SU-DHL-6 (cell line): ENCODE measurements at regions not wholly inside any gene's neighbourhood (a gene's known extent, or its start where the extent isn't known, plus 50 kb on each side); places are given as distances from the start of the nearest gene placed in this dataset.

Experiments
- CTCF ChIP-seq: fragments of 200-600 bp; sonication (generic); IDR thresholded peaks from one replicate; pipeline ENCODE4 v1.5.1; 2017; ENCODE audit warnings: antibody characterized with exemption, mild to moderate bottlenecking, low read length, moderate library complexity; ENCODE audit not compliant: insufficient read depth, poor library complexity, severe bottlenecking
- EZH2phosphoT487 ChIP-seq: fragments of 200-600 bp; sonication (generic), shearing (Covaris generic); conservative IDR thresholded peaks from 2 replicates; pipeline ENCODE4 v1.6.1; 2018; ENCODE audit warnings: mild to moderate bottlenecking, antibody characterized with exemption, low read length, moderate library complexity, mixed read lengths

DNA sequence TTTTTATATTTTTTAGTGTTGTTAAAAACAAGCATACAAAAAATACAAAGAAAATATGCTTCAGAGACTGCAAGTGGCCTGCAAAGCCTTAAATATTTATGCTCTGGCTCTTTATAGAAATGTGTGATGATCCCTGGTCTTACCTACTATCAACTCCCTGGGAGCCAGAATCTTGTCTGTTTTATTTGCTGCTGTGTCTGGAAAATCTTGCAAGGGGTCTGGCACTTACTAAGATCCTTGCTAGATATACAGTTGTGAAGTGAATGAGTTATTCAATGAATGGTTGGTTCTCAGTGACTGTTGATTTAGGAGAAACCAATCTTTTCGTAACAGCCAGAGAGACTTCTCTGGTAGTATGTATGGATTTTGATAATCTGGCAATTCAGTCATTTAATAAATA is 521.0 kb upstream of the CFAP20DC start:
- TF ChIP-seq CTCF (no peak), EZH2phosphoT487 (no peak)
